ENCODE measurements at regions not wholly inside any gene's neighbourhood (a gene's known extent, or its start where the extent isn't known, plus 50 kb on each side); places are given as distances from the start of the nearest gene placed in this dataset.

- no peak for TF ChIP-seq YY1 (IDR thresholded peaks at IDR 0.05; ENCODE audit: insufficient read depth, insufficient read length)
- no peak for TF ChIP-seq ZNF274 (IDR thresholded peaks at IDR 0.05; ENCODE audit: low read depth, low read length)
- TF ChIP-seq SUZ12 (IDR thresholded peaks at IDR 0.05; ENCODE audit: extremely low read depth, insufficient read depth, insufficient read length) = no peak
These were observed 1952.6 kb upstream of the LRRTM1 start for GRCh38 chr2:82256983-82257632.

Data from NT2/D1 (cell line).